IgD-negative memory B cell (primary cell): ENCODE measurements at regions not wholly inside any gene's neighbourhood (a gene's known extent, or its start where the extent isn't known, plus 50 kb on each side); places are given as distances from the start of the nearest gene placed in this dataset.
"Not testable (repeated sequence)": the region's sequence is repeated elsewhere in the genome, so short reads cannot be mapped to it uniquely, and the experiment has no call there.

Experiments used
- H3K27ac Mint-ChIP-seq, 3 donors: one replicate each; pipeline ENCODE4 v1.8.0; 2020 to 2022; ENCODE audit warnings: mild to moderate bottlenecking in 3 of 3, mixed read lengths in 3 of 3, moderate library complexity in 1 of 3
- H3K27me3 Mint-ChIP-seq: one replicate; pipeline ENCODE4 v1.8.0; 2021; ENCODE audit warnings: mixed read lengths
- H3K36me3 Mint-ChIP-seq: one replicate; pipeline ENCODE4 v1.8.0; 2020; ENCODE audit warnings: mild to moderate bottlenecking, mixed read lengths
- H3K4me1 Mint-ChIP-seq, 3 donors: one replicate each; pipeline ENCODE4 v1.8.0; 2020 to 2022; ENCODE audit warnings: mixed read lengths in 3 of 3, mild to moderate bottlenecking in 1 of 3
- H3K4me3 Mint-ChIP-seq, 4 donors: one replicate each; pipeline ENCODE4 v1.8.0; 2020 to 2022; ENCODE audit warnings: mild to moderate bottlenecking in 4 of 4, mixed read lengths in 4 of 4, moderate library complexity in 3 of 4
- H3K9me3 Mint-ChIP-seq, 3 donors: one replicate each; pipeline ENCODE4 v1.8.0; 2020 to 2021; ENCODE audit warnings: mixed read lengths in 3 of 3, mild to moderate bottlenecking in 1 of 3

- H3K9me3 Mint-ChIP-seq, result peaks cover 1 to 9% (median 4%) of the 10 kb centered on the region in 3 donors
- no peak overlapping the region for H3K27ac Mint-ChIP-seq
- no peaks in the 10 kb centered on the region for H3K4me1 Mint-ChIP-seq
- no peaks in the 10 kb centered on the region for H3K36me3 Mint-ChIP-seq
- H3K27me3 Mint-ChIP-seq, result no peaks in the 10 kb centered on the region
- H3K4me3 Mint-ChIP-seq, result no peak overlapping the region
These were observed 881.6 kb upstream of the PIK3C3 start for GRCh38 chr18:41073372-41073954.

GRCh38 chr18:41072946-41073345 lies 882.1 kb upstream of the PIK3C3 start:
- Mint-ChIP-seq H3K9me3 (peaks cover 1 to 9% (median 6%) of the 10 kb centered on the region in 3 donors), H3K4me1 (no peaks in the 10 kb centered on the region), H3K27ac (no peak overlapping the region), H3K36me3 (no peaks in the 10 kb centered on the region), H3K4me3 (no peak overlapping the region), H3K27me3 (no peaks in the 10 kb centered on the region)

GRCh38 chr18:41071826-41072225 lies 883.2 kb upstream of the PIK3C3 start:
- Mint-ChIP-seq H3K4me1 (no peaks in the 10 kb centered on the region), H3K27me3 (no peaks in the 10 kb centered on the region), H3K9me3 (peaks cover 1 to 9% (median 6%) of the 10 kb centered on the region in 3 donors), H3K36me3 (no peaks in the 10 kb centered on the region), H3K27ac (no peak overlapping the region), H3K4me3 (no peak overlapping the region)

- Mint-ChIP-seq H3K27ac (no peak overlapping the region), H3K27me3 (no peaks in the 10 kb centered on the region), H3K36me3 (no peaks in the 10 kb centered on the region), H3K9me3 (peaks cover under 1 to 6% (median 5%) of the 10 kb centered on the region in 3 donors), H3K4me1 (no peaks in the 10 kb centered on the region), H3K4me3 (no peak overlapping the region)
These were observed 885.9 kb upstream of the PIK3C3 start for GRCh38 chr18:41069167-41069566.

GRCh38 chr18:41064916-41065315 lies 890.1 kb upstream of the PIK3C3 start:
- no peak overlapping the region for H3K4me3 Mint-ChIP-seq
- H3K27ac Mint-ChIP-seq, result no peak overlapping the region
- no peaks in the 10 kb centered on the region for H3K27me3 Mint-ChIP-seq
- no peaks in the 10 kb centered on the region for H3K4me1 Mint-ChIP-seq
- H3K36me3 Mint-ChIP-seq, result no peaks in the 10 kb centered on the region
- H3K9me3 Mint-ChIP-seq, result peaks cover 0 to 3% (median 3%) of the 10 kb centered on the region in 3 donors

- no peaks in the 10 kb centered on the region for H3K27me3 Mint-ChIP-seq
- no peak overlapping the region for H3K27ac Mint-ChIP-seq
- no peak overlapping the region for H3K4me3 Mint-ChIP-seq
- H3K9me3 Mint-ChIP-seq, result peaks cover 0 to 18% (median 6%) of the 10 kb centered on the region in 3 donors
- no peaks in the 10 kb centered on the region for H3K4me1 Mint-ChIP-seq
- no peaks in the 10 kb centered on the region for H3K36me3 Mint-ChIP-seq
These were observed 894.1 kb upstream of the PIK3C3 start for GRCh38 chr18:41060967-41061366.

- Mint-ChIP-seq H3K36me3 (no peaks in the 10 kb centered on the region), H3K9me3 (peaks cover 4 to 18% (median 8%) of the 10 kb centered on the region in 3 donors), H3K4me1 (no peaks in the 10 kb centered on the region), H3K27ac (no peak overlapping the region), H3K4me3 (no peak overlapping the region), H3K27me3 (no peaks in the 10 kb centered on the region)
These were observed 896.0 kb upstream of the PIK3C3 start for GRCh38 chr18:41059126-41059415.

GRCh38 chr18:41058351-41059125 lies 896.5 kb upstream of the PIK3C3 start:
- Mint-ChIP-seq H3K4me3 (no peak overlapping the region), H3K36me3 (no peaks in the 10 kb centered on the region), H3K27me3 (no peaks in the 10 kb centered on the region), H3K4me1 (no peaks in the 10 kb centered on the region), H3K27ac (no peak overlapping the region), H3K9me3 (peaks cover 4 to 22% (median 8%) of the 10 kb centered on the region in 3 donors)

- Mint-ChIP-seq H3K9me3 (peaks cover 2 to 20% (median 8%) of the 10 kb centered on the region in 3 donors), H3K4me1 (no peaks in the 10 kb centered on the region), H3K4me3 (no peak overlapping the region), H3K27ac (no peak overlapping the region), H3K36me3 (no peaks in the 10 kb centered on the region), H3K27me3 (no peaks in the 10 kb centered on the region)
These were observed 902.4 kb upstream of the PIK3C3 start for GRCh38 chr18:41052625-41053024.

- not testable (repeated sequence) for H3K36me3 Mint-ChIP-seq, H3K4me3 Mint-ChIP-seq
- H3K9me3 Mint-ChIP-seq, result peaks cover 0 to 14% (median 7%) of the 10 kb centered on the region in 3 donors
These were observed 908.8 kb upstream of the PIK3C3 start for GRCh38 chr18:41046250-41046649.

GRCh38 chr18:41043876-41044275 lies 911.2 kb upstream of the PIK3C3 start:
- H3K4me1 Mint-ChIP-seq, result no peaks in the 10 kb centered on the region
- no peak overlapping the region for H3K27ac Mint-ChIP-seq
- peaks cover 2 to 14% (median 6%) of the 10 kb centered on the region in 3 donors for H3K9me3 Mint-ChIP-seq
- no peak overlapping the region for H3K4me3 Mint-ChIP-seq
- H3K36me3 Mint-ChIP-seq, result no peaks in the 10 kb centered on the region
- no peaks in the 10 kb centered on the region for H3K27me3 Mint-ChIP-seq

More at GRCh38 chr18:41046250-41046649, 908.8 kb upstream of the PIK3C3 start:
- H3K27me3 Mint-ChIP-seq, H3K4me1 Mint-ChIP-seq, H3K27ac Mint-ChIP-seq: not testable (repeated sequence)

- H3K36me3 Mint-ChIP-seq, result no peaks in the 10 kb centered on the region
- H3K4me1 Mint-ChIP-seq, result no peaks in the 10 kb centered on the region
- H3K27ac Mint-ChIP-seq, result no peak overlapping the region
- H3K27me3 Mint-ChIP-seq, result no peaks in the 10 kb centered on the region
- H3K4me3 Mint-ChIP-seq, result no peak overlapping the region
- H3K9me3 Mint-ChIP-seq, result peaks cover 2 to 14% (median 6%) of the 10 kb centered on the region in 3 donors
These were observed 912.2 kb upstream of the PIK3C3 start for GRCh38 chr18:41042866-41043265.

GRCh38 chr18:41038071-41038470 lies 917.0 kb upstream of the PIK3C3 start:
- no peaks in the 10 kb centered on the region for H3K4me1 Mint-ChIP-seq
- H3K27me3 Mint-ChIP-seq, result no peaks in the 10 kb centered on the region
- no peak overlapping the region for H3K4me3 Mint-ChIP-seq
- no peak overlapping the region for H3K27ac Mint-ChIP-seq
- H3K36me3 Mint-ChIP-seq, result no peaks in the 10 kb centered on the region
- H3K9me3 Mint-ChIP-seq, result peaks cover 1 to 12% (median 7%) of the 10 kb centered on the region in 3 donors

GRCh38 chr18:41036346-41036745 lies 918.7 kb upstream of the PIK3C3 start:
- no peaks in the 10 kb centered on the region for H3K27me3 Mint-ChIP-seq
- no peaks in the 10 kb centered on the region for H3K4me1 Mint-ChIP-seq
- H3K4me3 Mint-ChIP-seq, result no peak overlapping the region
- peaks cover 4 to 11% (median 9%) of the 10 kb centered on the region in 3 donors for H3K9me3 Mint-ChIP-seq
- H3K36me3 Mint-ChIP-seq, result no peaks in the 10 kb centered on the region
- H3K27ac Mint-ChIP-seq, result no peak overlapping the region

- Mint-ChIP-seq H3K36me3 (no peaks in the 10 kb centered on the region), H3K9me3 (peaks cover 4 to 12% (median 9%) of the 10 kb centered on the region in 3 donors), H3K27ac (no peak overlapping the region), H3K4me1 (no peaks in the 10 kb centered on the region), H3K27me3 (no peaks in the 10 kb centered on the region), H3K4me3 (no peak overlapping the region)
These were observed 920.6 kb upstream of the PIK3C3 start for GRCh38 chr18:41034413-41034812.

- Mint-ChIP-seq H3K9me3 (peaks cover 3 to 7% (median 3%) of the 10 kb centered on the region in 3 donors), H3K4me3 (peak overlapping the region in 1 of 4 donors; percentile 28), H3K27me3 (no peaks in the 10 kb centered on the region), H3K27ac (no peak overlapping the region), H3K4me1 (no peaks in the 10 kb centered on the region), H3K36me3 (no peaks in the 10 kb centered on the region)
These were observed 929.4 kb upstream of the PIK3C3 start for GRCh38 chr18:41025666-41026065.
